ENCODE measurements at regions not wholly inside any gene's neighbourhood (a gene's known extent, or its start where the extent isn't known, plus 50 kb on each side); places are given as distances from the start of the nearest gene placed in this dataset.
"Not testable (repeated sequence)": the region's sequence is repeated elsewhere in the genome, so short reads cannot be mapped to it uniquely, and the experiment has no call there.

DNA sequence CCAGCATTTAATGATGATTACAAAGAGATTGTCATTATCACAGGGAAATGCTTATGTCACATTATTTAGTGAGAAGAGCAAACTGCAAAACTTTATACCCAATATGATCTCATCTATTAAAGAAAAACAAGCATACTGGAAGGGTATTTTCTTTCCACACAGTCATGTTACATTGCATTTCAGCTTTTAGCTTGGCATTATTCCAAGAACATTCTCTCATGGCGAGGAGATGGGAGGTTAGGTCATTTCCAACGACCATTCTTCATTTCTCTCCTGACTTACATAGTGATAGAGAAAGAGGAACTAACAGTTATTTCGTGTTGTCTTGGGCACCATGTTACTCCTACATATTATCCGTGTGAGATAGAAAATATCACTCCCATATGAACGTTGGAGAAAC, 309.4 kb upstream of the XYLT1 start:
- DNase-seq, result no peak

DNA sequence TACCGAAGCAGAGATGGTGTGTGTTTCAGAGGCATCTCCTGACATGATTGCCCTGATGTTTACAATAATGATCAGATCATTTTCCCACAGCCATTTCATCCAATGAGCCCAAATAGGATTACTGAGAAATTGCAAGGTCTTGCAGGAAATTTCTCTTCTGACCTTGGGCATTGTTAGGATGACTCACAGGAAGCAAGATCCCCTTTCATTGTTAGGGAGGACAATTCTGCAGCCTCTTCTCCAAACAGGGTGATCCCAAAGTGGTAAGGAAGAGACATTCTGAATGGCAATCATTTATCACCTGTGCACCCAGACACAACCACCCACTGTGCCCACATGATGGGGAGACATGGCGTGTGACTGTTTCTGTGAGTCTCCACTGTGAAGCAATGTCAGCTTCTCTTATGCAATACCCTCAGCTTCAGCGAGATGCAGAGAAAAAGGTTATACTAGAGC, 306.7 kb upstream of the XYLT1 start:
- DNase-seq, result no peak

DNA sequence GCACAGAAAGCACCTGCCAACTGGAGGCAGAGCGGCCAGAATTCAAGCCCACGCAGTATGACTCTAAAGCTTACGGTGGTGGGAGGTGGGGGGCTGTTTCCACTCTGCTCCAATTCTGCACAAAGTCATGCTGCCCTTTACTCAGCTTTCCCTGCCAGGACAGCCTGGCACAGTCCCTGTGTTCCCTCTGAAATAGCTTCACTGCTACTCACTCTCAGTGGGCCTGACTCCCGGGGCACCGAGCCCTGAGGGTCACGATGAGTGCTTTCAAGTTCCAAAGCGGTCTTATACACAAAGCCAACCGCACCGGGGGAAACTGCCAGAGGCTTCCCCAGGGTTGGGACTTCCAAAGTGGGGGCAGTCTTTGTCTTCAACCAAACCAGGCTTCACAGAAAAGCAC, 306.1 kb upstream of the XYLT1 start:
- no peak for DNase-seq

DNA sequence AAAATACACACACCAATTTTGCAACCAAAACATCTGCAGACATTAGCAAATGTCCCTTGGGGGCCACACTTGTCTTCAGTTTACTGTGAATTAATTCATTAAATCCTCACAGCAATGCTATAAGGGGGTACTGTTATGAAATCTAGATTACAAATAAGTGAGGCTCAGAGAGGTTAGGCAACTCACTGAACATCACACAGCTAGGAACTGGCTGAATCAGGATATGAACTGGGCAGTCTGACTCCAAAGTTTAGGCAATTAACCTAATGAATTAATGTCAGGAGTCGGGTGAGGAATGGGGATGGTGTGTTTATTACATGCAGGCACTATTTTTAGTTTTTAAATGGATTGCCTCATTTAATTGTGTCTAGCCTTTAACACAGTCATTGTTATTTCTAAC, 305.7 kb upstream of the XYLT1 start:
- DNase-seq, result no peak

DNA sequence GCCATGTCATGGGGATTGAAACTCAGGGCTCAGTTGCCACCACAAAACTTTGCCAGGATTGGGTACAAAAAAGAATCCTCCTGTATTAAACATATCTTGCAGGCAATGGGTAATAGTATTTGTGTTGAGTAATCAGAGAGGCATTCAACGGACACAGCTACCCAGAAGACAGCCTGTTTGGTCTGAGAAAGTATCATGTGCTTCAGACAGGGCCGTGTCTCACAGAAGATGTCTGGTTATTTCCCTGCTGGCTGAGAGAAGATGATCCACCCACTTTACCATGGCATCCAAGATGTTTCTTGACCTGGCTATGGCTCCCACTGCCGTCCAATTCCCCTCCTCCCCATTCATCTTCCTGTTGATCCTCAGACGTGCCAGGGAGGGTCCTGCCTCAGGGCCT, 304.3 kb upstream of the XYLT1 start:
- DNase-seq, result no peak

DNA sequence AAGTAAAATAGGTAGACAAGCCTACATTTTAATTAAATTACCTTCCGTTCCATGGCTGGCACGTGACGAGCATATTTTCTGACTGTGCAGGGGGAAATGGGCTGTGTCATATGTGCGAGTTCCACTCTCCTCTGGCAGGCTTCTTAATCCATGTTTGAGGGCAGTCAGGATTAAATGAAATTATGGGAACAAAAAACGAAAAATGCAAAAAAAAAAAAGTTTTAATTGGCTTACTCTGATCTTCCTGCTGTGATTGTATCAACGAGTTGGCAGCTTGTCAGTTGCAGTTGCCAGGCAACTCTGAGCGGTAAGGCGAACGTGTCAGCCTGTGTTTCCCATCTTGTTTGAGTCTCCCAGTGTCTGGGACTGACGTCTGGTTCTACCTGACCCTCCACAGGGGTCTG, 302.9 kb upstream of the XYLT1 start:
- DNase-seq, result no peak

DNA sequence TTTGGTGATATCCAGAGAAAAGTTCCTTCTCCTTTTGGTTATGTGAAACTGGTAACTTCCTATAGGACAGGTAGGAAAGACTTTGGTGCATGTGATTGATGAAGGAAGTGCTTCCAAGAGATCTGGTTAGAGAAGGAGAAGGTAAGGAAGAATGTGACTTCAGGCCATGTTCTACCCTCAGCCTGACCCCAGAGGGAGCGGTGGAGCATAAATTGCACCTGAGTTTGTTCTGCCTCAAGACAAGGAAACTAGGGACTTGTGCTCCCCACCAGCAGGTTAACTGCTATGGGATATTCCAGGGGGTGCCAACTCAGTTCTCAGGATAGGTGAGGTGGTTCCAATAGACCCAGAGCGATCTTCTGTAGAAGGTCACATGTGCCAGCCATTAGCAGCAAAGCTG, 299.3 kb upstream of the XYLT1 start:
- DNase-seq, result no peak

DNA sequence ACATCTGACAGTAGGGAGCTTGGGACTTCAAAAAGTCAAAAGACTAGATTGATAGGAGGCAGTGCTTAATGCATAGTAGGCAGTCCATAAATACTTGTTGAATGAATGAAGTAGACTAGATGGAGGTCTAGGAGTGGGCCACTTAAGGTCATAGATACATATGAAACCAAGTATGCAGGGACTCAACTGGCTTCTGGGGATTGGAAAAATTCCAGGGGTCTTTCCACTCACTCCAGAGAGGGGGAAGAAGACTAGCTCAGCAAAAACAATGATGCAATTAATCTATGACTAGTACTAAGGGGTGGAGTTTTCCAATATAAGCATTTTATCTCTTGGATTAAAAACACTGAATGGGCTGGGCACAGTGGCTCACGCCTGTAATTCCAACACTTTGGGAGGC, 298.3 kb upstream of the XYLT1 start:
- no peak for DNase-seq

DNA sequence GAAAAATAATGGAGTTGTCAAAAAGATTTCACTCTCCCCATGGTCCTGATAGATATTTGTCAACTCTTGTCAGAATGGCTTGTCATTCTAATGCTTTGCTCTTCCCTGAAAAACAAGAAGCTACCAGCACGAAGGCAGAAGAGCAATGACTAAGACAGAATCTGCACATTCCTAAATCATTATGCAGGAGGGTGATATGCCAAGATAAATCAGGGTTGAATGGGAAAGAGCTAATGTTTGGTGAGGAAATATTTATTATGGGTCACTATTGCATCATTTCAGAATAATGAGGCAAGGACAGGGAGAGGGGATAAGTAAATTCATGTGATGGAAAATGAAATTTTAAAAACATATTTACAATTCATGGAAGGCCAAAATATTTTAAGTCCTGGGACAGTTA, 297.5 kb upstream of the XYLT1 start:
- no peak for DNase-seq

DNA sequence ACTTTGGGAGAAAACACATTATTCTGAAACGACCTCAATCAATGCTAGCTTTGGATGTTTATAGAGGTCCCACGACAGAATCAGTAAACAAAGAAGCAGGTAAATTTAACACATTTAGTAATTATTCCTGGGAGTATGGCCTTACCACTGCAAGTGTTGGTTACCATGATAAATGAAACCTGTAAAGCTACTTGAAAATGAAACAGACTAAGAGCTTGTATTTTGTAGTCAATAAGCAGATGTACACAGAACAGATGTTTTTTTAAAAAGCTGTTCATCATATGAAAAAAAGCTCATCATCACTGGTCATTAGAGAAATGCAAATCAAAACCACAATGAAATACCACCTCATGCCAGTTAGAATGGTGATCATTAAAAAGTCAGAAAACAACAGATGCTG, 295.3 kb upstream of the XYLT1 start:
- no peak for DNase-seq

DNA sequence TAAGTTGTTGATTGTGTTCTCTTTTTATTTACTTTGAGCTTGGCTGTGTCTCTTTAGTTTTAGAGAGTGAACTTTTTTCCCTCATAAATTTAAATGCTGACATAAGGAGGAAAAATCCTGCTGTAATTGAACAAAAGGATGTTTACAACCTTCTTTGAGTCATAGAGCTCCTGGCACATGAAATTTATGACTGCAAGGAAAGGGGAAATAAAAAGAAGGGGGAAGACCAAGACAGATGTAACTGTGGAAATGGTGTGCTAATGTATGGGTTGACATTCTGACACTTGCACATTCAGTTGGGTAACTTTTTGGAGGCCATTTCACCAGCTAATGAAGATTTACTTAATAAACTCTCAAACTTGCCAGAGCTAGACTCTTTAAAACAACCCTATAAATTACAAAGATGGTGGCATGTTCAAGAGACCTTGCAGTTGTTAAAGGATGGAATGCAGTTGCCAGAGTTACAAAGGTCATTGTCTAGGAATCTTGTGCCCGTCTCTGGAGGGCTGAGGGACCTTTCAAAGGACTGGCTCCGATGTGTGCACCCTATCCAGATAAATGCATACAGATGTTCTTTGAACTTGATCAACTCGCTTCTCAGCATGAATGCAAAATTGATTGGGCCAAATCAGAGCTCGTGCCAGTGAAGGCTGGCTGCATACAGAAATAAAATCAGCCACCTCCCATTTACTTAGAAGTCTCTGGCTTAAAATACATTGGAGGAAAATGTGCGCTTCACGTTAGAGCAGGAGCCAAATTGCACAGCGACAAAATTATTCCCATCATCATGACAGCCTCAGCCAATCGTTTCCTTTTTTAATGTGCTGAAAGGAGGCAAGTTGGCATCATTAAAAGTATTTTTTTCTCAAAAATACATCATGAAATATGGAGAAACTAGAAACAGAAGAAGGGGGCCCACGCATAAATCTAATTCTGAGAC, 289.0 kb upstream of the XYLT1 start:
- DNase-seq, result no peak

DNA sequence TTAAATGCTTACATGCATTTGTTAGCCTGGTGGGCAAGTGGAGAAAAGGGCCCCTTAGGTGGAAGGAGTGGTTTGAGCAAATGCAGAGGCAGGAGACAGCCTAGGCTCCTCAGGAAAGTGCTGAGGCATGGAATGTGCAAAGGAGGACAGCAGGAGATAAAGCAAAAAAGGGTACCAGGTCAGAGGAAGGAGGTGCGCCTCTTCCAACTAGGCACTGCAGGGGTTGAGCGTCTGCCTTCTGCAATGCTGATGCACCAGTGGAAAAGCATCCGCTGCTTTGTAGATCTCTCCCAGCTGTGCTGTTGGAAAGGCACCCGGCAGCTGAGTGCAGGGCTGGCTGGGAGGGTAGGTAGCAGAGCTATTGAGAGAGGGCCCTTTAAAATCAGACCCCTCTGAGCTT, 287.0 kb upstream of the XYLT1 start:
- DNase-seq, result no peak

DNA sequence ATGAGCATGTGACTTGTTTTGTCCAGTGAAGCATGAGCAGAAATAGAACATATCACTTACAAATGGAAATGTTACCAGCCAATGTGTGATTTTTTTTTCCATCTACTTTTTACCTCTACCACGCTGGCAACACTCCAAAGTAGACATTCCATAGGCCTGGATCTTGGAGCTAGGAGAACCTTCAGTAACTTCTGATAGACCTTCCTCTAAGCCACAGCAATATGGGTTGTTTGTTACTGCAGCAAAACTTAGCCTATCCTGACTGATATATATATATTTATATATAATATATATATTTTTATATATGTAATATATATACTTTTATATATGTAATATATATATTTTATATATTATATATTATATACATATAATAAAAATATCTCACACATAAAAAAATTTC, 284.4 kb upstream of the XYLT1 start:
- DNase-seq, result no peak

DNA sequence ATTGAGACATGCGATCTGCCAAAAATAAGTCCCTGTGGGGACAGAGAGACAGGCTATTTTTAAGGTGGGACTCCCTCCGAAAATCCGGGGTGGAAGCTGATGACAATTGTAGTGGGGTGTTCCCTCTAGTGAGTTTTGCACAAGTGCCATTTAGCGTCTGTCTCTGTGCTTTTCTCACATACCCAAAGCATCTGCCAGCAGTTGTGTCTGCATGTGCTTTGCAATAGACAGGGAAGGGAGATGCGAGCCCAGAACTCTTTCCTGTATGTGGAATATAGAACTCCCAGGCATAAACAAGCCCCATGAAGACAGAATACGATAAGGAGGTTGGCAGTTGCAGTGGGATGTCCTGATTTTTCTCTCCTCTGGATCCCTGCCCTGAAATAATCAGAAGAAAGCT, 282.7 kb upstream of the XYLT1 start:
- no peak for DNase-seq

DNA sequence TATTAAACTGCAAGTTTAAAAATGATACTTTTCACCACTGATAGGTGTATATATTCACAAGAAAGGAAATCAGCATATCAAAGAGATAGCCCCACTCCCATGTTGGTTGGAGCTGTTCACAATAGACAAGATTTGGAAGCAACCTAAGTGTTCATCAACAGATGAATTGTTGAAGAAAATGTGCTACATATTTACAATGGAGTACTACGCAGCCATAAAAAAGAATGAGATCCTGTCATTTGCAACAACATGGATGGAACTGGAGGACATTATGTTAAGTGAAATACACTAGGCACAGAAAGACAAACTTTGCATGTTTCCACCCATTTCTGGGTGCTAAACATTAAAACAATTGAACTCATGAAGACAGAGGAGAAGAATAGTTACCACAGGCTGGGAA, 278.9 kb upstream of the XYLT1 start:
- DNase-seq, result no peak

DNA sequence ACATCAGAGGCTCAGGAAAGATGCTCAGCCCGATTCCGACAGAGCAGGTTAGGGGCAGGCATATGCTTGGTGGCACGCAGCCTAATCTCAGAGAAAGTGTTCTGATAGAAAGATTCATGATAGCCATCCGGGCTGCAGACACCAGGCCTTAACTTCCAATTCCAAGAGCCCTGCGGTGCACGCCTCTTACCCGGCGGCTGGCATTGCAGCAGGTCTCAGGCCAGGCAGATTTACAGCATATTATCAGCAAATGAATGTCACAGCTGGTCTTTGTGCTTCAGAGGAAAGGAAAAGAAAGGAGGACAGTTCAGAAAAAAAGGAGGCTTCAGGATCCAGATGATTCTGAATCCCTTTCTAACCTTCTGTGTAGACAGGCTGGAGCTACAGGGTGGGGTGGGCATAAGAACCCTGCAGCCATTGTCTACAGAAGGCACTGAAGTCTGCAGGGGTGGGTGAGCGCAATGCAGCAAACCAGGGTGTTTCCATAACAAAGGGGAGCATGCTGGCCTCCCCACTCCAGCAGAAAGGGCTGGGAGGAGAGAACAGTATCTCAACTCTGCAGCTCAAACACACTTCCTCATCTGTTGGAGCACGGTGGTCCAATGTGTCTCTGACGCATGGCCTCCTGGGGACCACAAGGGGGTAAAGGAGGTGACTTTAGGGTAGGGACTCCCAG, 277.4 kb upstream of the XYLT1 start:
- no peak for DNase-seq

DNA sequence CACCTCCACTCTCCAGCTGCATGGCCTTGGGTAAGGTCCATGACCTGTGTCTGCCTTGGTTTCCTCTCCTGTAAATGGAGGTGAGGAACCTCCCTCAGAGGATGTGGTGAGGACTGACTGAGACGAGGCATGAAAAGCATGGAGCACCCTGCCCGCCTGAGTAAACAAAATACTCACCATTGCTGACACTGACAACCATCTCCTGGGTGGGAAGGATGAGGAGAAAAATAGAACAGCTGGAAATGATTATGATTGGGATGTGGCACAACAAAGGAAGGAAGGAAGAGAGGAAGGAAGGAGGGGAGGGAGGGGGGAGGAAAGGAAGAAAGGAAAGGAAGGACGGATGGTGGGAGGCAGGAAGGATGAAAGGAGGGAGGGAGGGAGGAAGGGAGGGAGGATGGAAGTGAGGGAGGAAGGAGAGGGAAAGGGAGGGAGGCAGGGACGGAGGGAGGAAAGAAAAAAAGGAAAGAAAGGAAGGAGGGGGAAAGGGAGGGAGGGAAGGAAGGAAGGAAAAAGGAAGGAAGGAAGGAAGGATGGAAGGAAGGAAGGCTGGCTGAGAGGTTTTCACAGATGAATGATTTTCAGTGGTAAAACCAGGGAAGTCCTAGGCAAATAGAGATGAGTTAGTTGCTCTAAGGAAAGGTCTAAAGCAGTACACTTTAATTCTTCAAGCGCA, 276.5 kb upstream of the XYLT1 start:
- DNase-seq, result no peak

DNA sequence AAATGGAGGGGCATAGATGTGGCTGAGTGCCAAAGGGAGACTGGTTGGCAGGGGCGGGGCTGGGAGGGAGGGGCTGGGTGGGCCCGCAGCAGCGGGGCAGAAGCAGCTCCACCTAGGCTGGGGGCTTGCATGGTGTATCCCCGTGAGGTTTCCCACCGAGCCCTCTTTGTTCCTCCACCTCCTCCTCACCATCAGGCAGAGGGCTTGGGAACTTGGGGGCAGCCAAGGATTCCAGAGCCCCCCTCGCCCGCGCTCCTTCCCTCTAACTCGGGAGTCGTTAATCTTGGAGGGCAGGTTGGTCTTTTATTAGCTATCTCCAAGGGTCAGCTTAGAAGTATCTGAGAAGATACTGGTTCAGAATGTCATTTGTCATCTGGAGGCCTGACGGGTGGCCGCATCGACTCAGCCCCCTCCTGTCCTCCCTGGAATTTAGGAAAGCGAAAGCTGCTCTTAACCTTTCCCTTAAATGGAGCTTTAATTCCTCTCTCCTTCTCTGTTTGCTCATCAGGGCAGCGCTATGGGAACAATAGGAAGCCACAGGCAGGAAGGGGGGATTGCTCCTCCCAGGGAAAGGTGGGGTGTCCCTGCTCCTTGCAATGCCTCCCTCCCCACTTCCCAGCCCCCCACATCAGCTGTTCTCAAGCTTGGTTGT, 274.3 kb upstream of the XYLT1 start:
- no peak for DNase-seq

DNA sequence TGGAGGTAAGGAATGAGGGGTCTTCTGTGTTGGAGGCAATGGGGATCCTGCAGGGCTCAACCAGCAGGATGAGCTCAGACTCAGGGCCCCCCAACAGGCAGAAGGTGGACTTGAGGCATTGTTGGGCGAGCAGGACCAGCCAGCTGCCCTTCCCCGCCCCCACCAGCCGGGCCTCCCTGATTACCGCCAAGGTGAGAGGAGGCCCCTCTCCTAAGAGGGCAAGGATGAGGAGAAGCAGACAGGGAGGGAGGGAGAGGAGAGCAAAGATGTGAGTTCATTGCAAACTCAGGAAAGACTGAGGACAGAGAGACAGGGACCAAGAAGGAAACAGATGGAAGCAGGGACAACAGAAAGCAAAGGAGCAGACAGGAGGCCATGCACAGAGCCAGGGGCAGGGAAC, 272.8 kb upstream of the XYLT1 start:
- DNase-seq, result no peak

DNA sequence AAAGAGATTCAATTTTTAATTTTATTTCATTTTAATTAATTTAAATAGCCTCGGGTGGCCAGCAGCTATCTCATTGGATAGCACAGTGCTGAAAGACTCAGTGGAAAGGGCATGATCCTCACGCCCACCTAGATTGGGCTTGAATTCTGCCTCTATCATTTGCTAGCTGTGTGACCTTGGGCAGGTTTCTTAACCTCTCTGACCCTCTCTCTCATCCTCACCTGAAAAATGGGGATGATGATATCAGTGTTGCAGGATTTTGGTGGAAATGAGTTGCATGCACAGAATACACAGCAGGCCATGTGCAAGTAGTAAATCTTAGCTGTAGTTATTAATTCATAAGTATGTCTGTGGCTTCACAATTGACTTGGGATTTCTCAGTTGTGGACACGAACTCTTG, 272.4 kb upstream of the XYLT1 start:
- no peak for DNase-seq

DNA sequence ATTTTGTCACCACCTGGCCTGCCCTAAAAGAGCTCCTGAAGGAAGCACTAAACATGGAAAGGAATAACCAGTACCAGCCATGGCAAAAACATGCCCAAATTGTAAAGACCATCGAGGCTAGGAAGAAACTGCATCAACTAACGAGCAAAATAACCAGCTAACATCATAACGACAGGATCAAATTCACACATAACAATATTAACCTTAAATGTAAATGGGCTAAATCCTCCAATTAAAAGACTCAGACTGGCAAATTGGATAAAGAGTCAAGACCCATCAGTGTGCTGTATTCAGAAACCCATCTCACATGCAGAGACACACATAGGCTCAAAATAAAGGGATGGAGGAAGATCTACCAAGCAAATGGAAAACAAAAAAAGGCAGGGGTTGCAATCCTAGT, 264.3 kb upstream of the XYLT1 start:
- not testable (repeated sequence) for DNase-seq

DNA sequence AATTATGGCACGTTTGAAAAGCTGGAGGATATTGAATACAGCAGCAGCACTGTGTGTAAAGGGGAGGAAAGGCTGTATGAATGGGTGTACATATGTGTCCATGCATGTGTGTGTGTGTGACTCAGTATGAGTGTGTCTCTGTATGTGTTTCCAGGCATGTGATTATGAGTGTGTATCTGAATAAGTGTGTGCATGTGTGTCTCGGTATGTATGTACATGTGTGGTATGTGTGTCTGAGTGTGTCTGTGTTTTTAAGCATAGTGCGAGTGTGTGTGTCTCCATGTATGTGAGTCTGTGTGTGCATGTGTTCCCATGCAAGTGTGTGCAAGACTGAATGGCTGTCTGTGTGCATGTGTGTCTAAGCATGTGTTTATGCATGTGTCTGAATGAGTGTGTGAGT, 259.1 kb upstream of the XYLT1 start:
- DNase-seq, result no peak

DNA sequence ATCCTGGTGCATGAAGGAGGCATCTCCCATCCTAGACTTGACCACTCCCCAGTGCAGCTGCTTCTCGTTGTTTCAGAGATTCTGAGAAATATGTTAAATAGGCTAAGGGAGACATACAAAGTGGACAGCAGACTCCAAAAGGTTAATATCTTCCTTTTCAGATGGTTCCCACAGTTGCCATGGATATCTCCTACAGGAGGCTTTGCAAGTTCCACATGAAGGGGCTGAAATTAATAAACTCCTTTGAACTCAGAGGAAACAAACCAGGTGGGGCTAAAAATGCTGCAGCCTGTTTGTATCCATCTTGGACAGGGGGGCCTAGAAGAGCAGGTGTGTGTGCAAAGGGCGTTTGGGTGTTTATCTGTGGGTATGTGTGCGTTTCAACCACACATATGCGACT, 257.4 kb upstream of the XYLT1 start:
- no peak for DNase-seq

Measured in NCI-H774 (cell line).